GM20000 (cell line): ENCODE measurements at regions not wholly inside any gene's neighbourhood (a gene's known extent, or its start where the extent isn't known, plus 50 kb on each side); places are given as distances from the start of the nearest gene placed in this dataset.

Experiments used
- DNase-seq: peaks from one replicate; pipeline ENCODE4 v3.0.0; 2012; ENCODE audit warnings: low spot score
- CTCF ChIP-seq: IDR thresholded peaks from 2 replicates; pipeline ENCODE4 v1.5.1; 2012; ENCODE audit warnings: mild to moderate bottlenecking, control low read depth; ENCODE audit errors: extremely low read depth, missing control alignments

DNA sequence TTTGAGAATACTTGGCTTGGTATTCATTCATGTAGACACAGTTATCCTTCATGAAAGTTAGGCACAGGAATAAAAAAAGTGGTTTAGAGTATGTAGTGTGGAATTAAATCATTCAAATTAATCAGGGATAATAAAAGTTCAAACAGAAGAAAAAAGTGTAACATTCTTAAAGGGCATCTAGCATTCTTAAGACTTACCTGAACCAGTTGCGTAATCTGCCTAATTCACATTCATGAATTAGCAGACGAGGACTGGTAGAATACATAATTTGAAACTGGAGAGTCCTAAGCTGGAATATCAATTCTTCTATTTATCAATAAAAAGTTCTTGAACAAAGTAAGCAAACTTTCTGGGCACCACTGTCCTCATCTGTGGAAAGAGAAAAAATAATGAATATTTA, 157.0 kb upstream of the DEPDC1 start:
- TF ChIP-seq CTCF, result no peak

DNA sequence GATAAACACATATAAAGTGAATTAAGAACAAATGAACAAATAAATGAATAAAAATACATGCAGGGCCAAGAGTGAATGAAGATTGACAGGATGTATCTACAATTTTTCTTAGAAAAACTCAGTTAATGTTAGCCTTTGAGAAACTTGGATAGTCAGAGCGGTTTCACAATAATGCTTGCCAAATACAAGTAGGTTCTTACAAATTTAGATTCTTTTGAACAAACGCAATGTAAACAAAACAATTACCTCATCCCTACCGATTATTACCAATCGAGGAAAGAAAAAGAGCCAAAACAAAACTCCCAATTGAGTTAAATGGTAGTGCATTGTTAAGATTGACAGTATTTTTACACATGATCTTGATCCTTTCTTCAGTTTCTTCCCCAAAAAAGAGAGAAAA, 176.9 kb upstream of the DEPDC1 start:
- DNase-seq, result no peak
- TF ChIP-seq CTCF, result no peak

More for the DNA sequence above, 157.0 kb upstream of the DEPDC1 start:
- DNase-seq, result no peak

GRCh38 chr1:68675336-68675735, 178.5 kb upstream of the DEPDC1 start:
- no peak for DNase-seq

GRCh38 chr1:68677684-68678351, 180.9 kb upstream of the DEPDC1 start:
- TF ChIP-seq CTCF, result no peak
- no peak for DNase-seq

More at GRCh38 chr1:68675336-68675735, 178.5 kb upstream of the DEPDC1 start:
- TF ChIP-seq CTCF, result no peak

GRCh38 chr1:68696221-68696620, 199.3 kb upstream of the DEPDC1 start:
- DNase-seq, result no peak
- TF ChIP-seq CTCF, result no peak

DNA sequence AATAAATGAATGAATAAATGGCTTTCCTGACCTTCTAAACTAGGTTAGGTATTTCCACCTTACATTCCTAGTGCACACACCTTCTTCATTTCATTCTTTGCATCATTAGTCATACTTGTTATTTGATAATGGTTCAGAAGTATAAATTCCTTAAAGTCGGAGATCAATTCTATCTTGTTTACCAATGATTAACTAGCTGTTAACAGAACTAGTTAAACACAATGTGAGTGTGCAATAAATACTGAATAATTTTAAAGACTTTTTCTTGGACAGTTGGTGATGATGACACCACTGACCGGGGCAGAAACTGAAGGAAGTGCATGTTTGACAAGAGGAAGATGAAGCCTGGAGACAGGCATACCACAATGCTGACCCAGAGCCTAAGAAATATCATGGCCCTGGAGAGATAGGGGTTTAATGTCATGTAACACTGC, 207.1 kb upstream of the DEPDC1 start:
- DNase-seq, result no peak
- TF ChIP-seq CTCF, result no peak

GRCh38 chr1:68704800-68705443, 208.0 kb upstream of the DEPDC1 start:
- no peak for TF ChIP-seq CTCF
- DNase-seq, result no peak
